ENCODE measurements at regions not wholly inside any gene's neighbourhood (a gene's known extent, or its start where the extent isn't known, plus 50 kb on each side); places are given as distances from the start of the nearest gene placed in this dataset.
"Not testable (repeated sequence)": the region's sequence is repeated elsewhere in the genome, so short reads cannot be mapped to it uniquely, and the experiment has no call there.

DNA sequence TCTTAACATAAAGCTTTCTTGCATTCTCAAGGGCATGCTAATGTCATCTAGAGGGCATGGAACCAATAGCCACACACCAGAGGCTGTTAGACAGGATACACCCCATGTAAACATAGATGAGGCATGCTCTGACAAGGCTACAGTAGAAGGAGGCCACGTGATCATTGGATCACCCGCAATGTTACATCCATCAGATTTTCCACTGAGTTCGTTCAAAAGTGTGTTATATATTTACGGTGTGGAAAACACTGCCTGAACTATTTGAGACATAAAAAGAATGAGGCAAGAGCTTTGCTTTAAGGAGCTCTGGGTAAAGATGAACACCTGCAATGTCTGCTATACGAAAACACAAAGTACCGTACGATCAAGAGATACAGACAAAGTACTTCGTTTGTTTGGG, 817.5 kb upstream of the SLC10A2 start:
- no peak for TF ChIP-seq CTCF (IDR thresholded peaks at IDR 0.05; ENCODE audit: low read depth, low read length)
- DNase-seq (ENCODE audit: low read depth in 2 of 2): peak; percentile 4 to 12

GRCh38 chr13:103883164-103883563, 816.9 kb upstream of the SLC10A2 start:
- peak; percentile 92 to 97 for DNase-seq (ENCODE audit: low read depth in 2 of 2)
- TF ChIP-seq CTCF (IDR thresholded peaks at IDR 0.05; ENCODE audit: low read depth, low read length): peak; percentile 68
- H3K4me3 ChIP-seq (replicated peaks in 1 of 2; ENCODE audit: low read depth in 2 of 2, low read length in 2 of 2): no peak overlapping the region

More for the DNA sequence above, 817.5 kb upstream of the SLC10A2 start:
- no peak overlapping the region for H3K4me3 ChIP-seq (replicated peaks in 1 of 2; ENCODE audit: low read depth in 2 of 2, low read length in 2 of 2)

- not testable (repeated sequence) for DNase-seq (ENCODE audit: low read depth in 2 of 2)
Observed at GRCh38 chr13:103880146-103880545, 813.9 kb upstream of the SLC10A2 start.

GRCh38 chr13:103878891-103879605, 812.8 kb upstream of the SLC10A2 start:
- no peak overlapping the region for H3K4me3 ChIP-seq (replicated peaks in 1 of 2; ENCODE audit: low read depth in 2 of 2, low read length in 2 of 2)
- TF ChIP-seq CTCF (IDR thresholded peaks at IDR 0.05; ENCODE audit: low read depth, low read length): no peak
- DNase-seq (ENCODE audit: low read depth in 2 of 2): peak in 1 of 2 donors; percentile 15

More at GRCh38 chr13:103880146-103880545, 813.9 kb upstream of the SLC10A2 start:
- not testable (repeated sequence) for H3K4me3 ChIP-seq (replicated peaks in 1 of 2; ENCODE audit: low read depth in 2 of 2, low read length in 2 of 2)

- no peak for TF ChIP-seq CTCF (IDR thresholded peaks at IDR 0.05; ENCODE audit: low read depth, low read length)
- H3K4me3 ChIP-seq (replicated peaks in 1 of 2; ENCODE audit: low read depth in 2 of 2, low read length in 2 of 2): no peak overlapping the region
- peak in 1 of 2 donors; percentile 3 for DNase-seq (ENCODE audit: low read depth in 2 of 2)
Observed at GRCh38 chr13:103876571-103876970, 810.4 kb upstream of the SLC10A2 start.

- no peak for TF ChIP-seq CTCF (IDR thresholded peaks at IDR 0.05; ENCODE audit: low read depth, low read length)
- no peak overlapping the region for H3K4me3 ChIP-seq (replicated peaks in 1 of 2; ENCODE audit: low read depth in 2 of 2, low read length in 2 of 2)
- DNase-seq (ENCODE audit: low read depth in 2 of 2): no peak
Observed at GRCh38 chr13:103873725-103874124, 807.5 kb upstream of the SLC10A2 start.

GRCh38 chr13:103866048-103866447, 799.8 kb upstream of the SLC10A2 start:
- no peak for DNase-seq (ENCODE audit: low read depth in 2 of 2)
- TF ChIP-seq CTCF (IDR thresholded peaks at IDR 0.05; ENCODE audit: low read depth, low read length): no peak
- no peak overlapping the region for H3K4me3 ChIP-seq (replicated peaks in 1 of 2; ENCODE audit: low read depth in 2 of 2, low read length in 2 of 2)
